Hematopoietic multipotent progenitor cell treated with erythropoietin and hydrocortisone succinate and interleukin-3 and kit ligand, for 4 days (in vitro differentiated cells): ENCODE measurements at regions not wholly inside any gene's neighbourhood (a gene's known extent, or its start where the extent isn't known, plus 50 kb on each side); places are given as distances from the start of the nearest gene placed in this dataset.
"Not testable (repeated sequence)": the region's sequence is repeated elsewhere in the genome, so short reads cannot be mapped to it uniquely, and the experiment has no call there.

Experiments
- DNase-seq: peaks from one replicate; pipeline ENCODE4 v3.0.0-alpha.2; 2015

DNA sequence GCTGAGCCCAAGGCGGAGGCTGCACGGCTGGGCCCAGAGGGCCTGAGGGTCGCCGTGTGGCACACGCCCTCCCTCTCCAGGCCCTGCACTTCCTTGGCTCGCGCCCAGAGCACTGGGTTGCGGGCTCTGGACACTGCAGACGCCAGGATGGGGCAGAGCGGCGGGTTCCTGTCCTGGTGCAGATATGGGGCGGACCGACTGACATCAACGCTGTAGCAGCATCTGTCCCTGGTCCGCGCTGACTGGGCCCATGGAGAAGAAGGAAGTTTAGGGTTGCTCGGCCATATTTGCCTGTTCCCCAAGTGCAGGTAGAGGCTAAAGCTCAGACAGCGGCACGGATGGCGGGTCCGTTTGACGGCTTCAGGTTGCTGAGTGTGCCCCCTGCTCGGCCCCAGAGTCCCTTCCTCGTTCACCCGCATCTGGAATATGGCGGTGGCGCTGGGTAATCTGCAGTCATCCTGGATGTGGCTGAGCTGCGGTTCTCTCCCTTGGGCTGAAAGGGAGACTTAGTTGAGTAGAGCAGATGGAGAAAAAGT, 116.1 kb downstream of the OR13A1 start:
- DNase-seq: no peak

DNA sequence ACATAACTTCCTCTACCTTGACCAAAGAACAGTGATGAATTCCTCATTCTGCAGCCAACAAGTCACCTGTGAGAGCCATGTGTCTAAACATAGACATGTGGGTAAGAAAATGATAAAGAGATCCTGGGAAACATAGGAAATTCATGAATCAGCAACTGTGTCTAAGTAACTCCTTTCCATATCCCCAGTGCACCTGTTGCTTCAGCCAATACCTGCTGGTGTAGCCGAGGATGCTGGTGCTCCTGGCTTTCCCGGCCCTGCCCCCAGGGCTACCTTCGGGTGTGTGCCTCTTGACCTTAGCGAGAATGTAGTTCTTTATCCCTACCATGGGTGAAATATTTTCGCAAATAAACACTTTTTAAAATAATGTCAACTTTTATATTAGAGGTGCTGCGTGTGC, 114.1 kb downstream of the OR13A1 start:
- DNase-seq: no peak

DNA sequence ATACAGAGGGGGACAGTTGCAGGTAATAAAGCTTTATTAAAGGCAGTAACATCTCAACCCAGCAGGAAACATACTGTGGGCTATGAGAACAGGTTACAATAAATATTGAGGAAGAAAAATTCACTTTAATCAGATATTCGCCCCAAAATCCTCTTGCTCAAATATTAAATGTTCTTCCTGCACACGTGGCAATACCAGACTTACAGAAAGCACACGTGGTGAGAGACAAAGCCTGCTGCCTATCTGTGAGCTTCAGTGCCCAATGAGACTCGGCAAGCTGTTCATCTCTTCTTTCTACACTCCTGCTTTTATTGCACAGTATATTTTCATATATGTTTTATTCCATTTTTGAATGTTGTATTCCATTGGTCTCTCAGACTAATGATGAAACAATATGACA, 113.2 kb downstream of the OR13A1 start:
- no peak for DNase-seq

DNA sequence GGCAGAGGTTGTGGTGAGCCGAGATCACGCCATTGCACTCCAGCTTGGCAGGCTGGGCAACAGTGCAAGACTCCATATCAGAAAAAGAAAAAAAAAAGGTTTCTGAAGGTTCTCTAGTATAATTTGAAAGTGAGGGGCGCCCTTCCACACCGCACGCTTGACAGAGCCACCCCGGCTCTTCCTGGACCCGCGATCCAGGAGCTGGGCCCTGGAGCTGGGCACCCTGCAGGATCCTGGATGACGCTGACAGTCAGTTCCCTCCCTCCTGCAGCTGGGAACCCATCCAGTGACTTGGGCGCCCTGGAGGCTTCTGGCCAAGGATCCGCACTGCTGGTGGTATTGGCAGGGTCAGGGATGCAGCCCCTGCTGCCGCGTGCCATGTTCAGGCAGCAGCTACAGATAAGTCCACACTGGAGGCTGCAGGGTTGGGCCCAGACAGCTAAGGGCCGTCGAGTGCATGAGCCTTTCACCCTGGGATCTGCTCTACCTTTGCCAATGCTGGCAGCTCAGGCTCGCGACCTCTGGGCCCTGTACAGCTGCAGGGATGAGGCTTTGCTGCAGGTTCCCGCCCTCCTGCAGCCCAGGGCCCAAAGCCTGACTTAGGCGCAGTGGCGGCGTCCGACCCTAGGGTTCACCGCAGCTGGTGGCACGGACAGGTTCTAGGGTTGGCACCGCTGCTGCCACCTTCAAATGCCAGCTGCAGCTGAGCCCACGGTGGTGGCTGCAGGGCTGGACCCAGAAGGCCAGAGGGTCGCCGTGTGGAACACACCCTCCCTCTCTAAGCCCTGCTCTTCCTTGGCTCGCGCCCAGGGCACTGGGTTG, 110.2 kb downstream of the OR13A1 start:
- DNase-seq: no peak

DNA sequence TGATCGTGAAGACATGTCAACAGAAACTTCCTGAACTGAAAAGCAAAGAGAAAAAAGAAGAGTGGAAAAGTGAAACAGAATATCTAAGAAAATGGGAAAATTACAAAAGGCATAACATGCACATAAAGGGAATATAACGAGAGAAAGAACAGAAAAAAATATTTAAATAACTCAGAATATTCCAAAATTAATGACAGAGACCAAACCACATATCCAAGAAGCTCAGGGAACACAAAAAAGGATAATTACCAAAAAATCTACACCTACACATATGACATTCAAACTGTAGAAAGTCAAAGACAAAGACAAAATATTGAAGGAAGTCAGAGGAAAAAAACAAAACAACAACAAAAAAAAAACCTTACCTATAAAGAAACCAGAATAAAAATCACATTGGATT, 105.5 kb downstream of the OR13A1 start:
- no peak for DNase-seq

DNA sequence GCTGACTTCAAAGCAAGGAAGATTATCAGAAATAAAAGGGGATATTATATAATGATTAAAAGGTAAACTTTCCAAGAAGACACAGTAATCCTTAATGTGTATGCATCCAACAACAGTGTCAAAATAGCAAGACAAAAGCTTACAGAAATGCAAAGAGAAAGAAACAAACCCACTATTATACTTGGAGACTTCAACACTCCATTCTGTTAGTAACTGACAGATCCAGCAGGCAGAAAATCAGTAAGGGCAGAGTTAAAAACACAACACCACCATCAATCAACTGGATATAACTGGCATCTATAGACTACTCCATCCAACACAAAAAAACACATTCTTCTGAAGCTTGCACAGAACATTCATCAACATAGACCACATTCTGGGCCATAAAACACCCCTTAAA, 103.8 kb downstream of the OR13A1 start:
- no peak for DNase-seq

DNA sequence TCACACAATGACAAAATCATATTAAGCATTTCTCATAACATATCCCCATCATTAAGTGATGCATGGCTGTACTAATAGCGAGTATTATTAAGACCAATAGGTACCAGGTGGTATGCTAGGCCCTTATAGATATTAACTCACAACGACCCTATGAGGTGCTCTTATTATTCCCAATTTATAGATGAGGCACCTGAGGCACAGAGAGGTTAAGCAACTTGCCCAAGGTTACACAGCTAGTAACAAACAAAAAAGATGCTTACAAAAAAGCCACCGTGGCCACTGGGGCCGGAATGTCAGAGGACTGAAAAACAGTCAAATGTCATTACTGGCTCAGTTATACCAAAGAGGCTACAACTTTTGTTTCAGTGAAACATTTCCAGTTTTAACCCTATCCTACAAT, 96.0 kb downstream of the OR13A1 start:
- no peak for DNase-seq

DNA sequence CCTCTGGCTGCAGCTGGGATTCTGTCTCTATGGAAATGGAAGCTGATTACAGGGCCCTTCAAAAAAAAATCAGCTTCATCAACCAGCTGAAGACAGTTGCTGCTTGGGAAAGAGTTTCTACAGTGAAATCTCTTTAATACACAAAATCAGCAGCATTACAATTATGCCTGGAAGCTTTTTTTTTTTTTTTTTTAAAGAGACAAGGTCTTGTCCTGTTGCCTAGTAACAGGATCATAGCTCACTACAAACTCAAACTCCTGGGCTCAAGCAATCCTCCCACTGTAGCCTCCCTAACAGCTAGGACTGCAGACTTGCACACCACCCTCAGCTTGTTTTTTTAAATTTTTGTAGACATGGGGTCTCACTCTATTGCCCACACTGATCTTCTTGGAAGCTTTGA, 94.5 kb downstream of the OR13A1 start:
- no peak for DNase-seq

DNA sequence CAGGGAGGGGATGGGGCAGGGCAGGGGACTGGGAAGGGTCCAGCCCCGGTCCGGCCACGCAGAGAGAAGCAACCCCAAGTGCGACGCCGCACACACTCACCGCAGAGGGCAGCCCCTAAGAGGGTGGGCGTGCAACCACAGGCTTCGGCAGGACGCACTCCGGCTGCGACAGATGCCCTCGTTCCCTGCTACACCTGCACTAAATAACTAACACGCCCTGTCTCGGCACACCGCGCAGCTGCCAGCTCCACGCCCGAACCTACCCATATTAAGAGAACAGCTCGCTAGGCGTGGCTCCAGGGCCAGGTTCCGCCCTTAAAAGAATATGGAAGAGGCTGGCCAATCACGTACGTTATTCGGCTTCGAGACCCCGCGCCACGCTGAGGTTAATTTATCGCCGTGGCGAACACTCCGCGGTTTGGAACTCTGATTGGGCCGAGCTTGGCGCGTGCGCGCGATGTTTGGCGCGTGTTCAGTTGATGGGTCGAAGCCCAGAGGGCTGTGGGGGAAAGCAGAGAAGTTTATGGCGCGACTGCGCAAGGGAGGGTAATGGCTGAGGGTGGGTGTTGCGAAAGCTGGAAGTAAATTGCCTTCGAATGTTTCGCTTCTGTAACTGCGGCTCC, 91.1 kb downstream of the OR13A1 start:
- no peak for DNase-seq

DNA sequence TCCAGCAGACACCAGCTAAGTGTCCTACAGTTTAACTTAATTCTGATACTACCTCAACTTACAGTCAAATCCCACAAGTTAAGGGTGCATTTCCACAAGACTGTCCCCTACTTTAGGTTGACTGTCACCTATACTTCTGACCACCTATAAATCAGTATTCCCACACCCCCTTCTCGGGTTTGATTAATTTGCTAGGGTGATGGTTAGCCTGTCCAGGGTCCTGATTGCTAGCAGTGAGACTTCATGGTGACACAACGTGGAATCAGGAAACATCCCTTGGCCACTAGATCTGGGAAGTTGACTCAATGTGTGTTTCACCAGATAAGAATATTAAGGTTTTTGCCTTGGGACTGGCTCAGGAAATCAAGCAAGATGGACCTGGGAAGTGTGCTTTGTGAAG, 88.4 kb downstream of the OR13A1 start:
- no peak for DNase-seq

DNA sequence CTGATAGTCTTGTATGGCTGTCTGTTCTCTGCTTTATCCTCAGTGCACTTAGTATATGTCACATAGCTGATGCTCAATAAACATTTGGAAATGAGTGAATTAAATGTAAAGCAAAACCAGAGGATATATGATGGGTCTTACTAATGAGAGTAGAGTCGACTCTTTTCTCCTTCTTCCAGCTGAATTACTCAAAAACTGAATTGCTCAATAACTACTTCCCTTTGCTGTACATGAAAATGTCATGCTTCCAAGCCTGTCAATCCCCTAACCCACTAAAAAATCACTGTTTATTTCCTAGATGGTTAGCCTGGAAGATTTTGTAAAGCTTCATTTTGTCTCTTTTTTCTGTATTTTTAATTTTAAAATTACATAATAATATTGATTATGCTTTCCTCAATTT, 88.0 kb downstream of the OR13A1 start:
- peak; percentile 11 for DNase-seq

DNA sequence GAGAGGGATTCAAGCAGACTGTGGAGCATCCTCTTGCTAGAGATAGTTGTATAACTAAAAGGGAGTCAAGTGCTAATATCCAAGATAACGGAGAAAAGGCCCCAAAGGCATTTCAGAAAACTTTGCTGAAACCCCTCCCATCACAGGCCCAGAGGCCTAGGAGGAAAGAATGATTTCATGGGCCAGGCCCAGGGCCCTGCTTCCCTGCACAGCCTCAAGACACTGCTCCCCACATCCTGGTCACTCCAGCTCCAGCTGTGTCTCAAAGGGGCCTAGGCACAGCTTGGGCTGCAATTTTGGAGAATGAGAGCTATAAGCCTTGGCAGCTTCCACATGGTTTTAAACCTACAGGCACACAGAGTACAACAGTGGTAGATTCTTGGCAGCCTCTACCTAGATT, 85.6 kb downstream of the OR13A1 start:
- no peak for DNase-seq

DNA sequence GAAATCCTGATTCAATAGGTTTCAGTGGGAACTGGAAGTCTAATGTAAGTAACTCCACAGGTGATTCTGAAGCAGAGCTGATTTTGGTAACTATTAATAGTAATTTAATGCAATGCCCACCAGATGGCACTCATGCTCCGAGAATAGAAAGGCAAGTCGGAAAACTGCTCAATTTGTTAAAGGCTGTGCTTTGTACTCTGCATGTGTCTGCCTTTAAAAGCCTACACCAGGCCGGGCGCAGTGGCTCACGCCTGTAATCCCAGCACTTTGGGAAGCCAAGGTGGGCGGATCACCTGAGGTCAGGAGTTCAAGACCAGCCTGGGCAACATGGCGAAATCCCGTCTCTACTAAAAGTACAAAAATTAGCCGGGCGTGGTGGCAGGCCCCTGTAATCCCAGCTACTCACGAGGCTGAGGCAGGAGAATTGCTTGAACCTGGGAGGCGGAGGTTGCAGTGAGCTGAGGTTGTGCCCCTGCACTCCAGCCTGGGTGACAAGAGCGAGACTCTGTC, 80.1 kb downstream of the OR13A1 start:
- peak; percentile 91 for DNase-seq

DNA sequence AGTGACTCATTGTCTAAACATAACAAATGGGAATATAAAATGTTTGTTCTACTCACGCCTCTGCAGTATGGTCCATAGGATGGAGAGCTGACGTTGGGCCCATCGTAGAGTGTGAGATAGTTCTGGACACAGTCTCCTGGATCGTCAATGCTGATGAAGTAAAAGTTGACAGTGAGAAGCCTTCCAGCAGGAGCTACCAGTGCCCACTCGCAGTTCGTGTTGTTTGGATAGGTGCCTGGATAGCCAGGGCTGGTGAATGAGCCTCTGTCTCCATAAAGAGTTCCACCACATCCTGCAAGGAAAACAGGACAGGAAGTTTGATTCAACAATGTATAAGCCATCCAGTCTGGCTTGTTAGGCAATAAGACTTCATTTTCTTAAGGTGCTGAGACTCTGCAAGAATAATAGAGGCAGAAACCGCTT, 79.6 kb downstream of the OR13A1 start:
- DNase-seq: no peak

DNA sequence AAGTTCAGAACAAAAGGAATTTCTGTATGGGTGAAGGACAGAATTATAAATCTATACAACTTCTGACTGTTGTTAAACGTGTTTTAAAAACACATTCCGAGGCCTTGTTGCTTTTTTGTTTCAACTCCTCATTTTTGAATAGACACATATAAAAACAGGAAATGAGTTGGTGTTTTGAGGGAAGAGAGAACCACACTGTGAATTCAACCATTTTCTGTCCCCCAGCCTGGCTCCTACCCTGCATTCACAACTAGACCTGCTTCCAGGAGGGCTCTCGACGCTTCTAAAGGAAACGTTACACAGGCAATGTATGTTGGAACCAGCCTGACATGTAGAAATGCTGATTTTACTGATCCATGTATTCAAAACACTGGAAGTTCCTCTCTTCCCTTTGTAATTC, 76.5 kb downstream of the OR13A1 start:
- DNase-seq: peak; percentile 14

DNA sequence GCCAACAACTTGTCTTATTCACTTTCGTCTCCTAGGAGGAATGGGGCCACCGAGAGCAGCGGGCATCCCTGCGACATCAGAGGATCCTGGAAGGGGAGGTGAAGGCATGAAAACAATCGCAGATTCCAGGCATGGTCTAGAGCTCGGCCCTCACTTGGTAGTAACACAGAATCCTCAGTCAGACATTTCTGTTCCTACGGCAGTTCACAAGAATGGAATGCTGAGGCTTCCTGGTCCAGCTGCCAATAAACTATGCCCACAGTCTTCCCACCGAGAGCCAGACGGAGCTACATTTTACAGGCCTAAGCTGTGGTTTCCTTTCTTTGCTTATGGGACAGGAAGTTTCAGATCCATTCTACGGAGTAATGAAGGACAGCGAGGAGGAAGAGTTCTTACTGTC, 75.8 kb downstream of the OR13A1 start:
- no peak for DNase-seq

DNA sequence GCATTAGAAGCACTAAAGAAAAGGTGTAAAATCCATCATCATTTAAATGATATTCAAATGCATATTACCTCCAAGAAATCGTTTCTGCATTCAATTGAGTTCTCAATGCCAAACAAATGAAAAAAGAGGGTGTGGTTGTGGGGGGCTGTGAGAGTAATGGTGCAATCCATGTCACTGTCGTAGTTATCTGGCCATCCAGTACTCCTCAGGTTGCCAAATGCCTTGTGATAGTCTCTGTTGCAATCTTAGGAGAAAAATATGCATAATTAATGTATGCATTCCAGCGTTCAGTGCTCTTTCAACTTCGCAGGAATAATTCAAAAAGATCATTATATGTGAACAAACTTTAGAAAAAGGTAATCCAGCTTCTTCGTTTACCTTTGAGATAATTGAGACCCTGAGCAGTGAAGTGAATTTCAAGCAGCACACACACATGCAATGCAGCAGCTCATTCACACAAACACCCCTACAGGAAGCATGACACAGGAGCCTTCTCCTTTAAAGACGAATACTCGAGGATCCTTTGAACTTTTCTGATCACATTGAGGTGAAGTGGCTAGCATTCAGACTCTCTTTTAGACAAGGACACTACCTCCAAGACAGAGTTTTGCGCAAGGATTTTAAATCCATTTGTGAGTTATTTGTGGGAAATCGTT, 73.4 kb downstream of the OR13A1 start:
- DNase-seq: peak; percentile 57

DNA sequence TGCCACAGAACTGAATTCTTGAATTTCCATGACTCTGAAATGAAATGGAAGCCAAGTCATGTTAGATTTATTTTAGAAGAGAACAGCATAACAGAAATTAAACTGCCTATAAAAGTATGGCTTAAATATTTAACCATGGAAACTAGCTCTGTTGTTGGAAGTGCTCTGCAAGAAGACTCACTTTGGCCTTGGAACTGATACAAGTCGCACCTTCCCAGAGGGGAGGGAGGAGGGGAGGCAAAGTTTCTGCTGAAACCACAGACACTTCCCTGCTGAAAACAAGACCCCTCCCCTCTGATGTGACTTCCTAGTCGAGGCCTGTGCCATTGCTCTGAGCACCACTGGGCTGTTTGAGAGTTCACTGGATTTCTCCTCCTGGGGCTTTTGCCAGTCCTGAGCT, 72.1 kb downstream of the OR13A1 start:
- no peak for DNase-seq

DNA sequence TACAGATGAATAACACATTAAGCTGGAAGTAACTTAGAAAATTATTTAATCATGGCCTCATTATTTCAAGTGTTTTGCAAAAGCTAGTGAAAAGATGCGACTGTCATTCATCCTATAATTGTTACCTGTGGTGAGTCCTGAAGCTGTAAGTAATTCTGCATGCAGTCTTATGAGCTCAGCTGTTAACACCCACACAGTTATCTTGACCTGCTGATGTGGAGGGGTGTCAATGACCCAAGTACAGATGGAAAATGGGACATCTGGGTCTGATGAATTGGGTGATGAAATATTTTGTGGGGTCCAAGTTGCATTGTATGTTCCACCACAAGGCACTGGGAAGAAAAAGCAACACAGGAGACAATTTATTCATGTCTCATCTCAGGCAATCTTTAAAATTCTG, 68.9 kb downstream of the OR13A1 start:
- DNase-seq: no peak

DNA sequence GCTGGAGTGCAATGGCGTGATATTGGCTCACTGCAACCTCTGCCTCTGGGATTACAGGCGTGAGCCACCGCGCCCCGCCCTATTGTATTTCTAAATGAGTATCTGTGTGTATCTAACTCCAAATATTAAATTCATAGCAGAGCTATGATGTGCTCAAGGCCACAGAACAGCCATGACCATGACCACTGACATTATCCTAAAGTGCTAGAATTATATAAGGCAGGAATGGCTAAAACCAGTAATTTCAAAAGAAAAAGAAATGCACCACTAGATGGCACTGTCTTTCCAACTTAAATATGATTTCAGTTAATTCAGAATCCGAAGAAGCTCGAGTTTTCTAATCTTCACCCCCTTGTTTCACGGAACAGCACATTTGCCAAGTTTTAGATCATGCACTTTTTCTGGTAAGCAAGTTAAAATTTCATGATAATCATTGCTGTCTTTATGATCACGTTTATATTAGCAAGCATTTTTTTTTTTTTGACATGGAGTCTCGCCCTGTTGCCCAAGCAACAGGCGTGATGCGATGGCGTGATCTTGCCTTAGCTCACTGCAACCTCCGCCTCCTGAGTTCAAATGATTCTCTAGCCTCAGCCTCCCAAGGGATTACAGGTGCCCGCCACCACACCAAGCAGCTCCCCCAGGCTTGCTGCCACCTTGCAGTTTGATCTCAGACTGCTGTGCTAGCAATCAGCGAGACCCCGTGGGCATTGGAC, 65.3 kb downstream of the OR13A1 start:
- DNase-seq: peak; percentile 93

DNA sequence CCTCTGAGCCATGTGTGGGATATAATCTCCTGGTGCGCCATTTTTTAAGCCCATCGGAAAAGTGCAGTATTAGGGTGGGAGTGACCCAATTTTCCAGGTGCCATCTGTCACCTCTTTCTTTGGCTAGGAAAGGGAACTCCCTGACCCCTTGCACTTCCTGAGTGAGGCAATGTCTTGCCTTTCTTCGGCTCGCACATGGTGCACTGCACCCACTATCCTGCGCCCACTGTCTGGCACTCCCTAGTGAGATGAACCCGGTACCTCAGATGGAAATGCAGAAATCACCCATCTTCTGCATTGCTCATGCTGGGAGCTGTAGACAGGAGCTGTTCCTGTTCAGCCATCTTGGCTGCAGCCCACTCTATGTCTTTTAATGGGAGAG, 64.7 kb downstream of the OR13A1 start:
- DNase-seq: not testable (repeated sequence)
